DOHH2 (cell line): ENCODE measurements at regions not wholly inside any gene's neighbourhood (a gene's known extent, or its start where the extent isn't known, plus 50 kb on each side); places are given as distances from the start of the nearest gene placed in this dataset.
"Not testable (repeated sequence)": the region's sequence is repeated elsewhere in the genome, so short reads cannot be mapped to it uniquely, and the experiment has no call there.

Source experiments
- H3F3A ChIP-seq: fragments of 200-600 bp; sonication (generic), shearing (Covaris generic); 2 replicates; pipeline ENCODE4 v1.6.0; 2016; ENCODE audit warnings: antibody characterized with exemption, mild to moderate bottlenecking; ENCODE audit not compliant: control insufficient read depth, insufficient read depth
- H3K27ac ChIP-seq: fragments of 200-600 bp; sonication (generic); 2 replicates; pipeline ENCODE4 v1.5.1; 2014; ENCODE audit warnings: low read depth, mild to moderate bottlenecking, low read length, moderate library complexity
- H3K27me3 ChIP-seq: fragments of 200-600 bp; sonication (generic); 2 replicates; pipeline ENCODE4 v1.6.1; 2014; ENCODE audit warnings: mild to moderate bottlenecking, low read length, mixed read lengths; ENCODE audit not compliant: control insufficient read depth
- H3K36me3 ChIP-seq: fragments of 200-600 bp; sonication (generic); 2 replicates; pipeline ENCODE4 v1.6.1; 2014; ENCODE audit warnings: mild to moderate bottlenecking, low read length, moderate library complexity, mixed read lengths; ENCODE audit not compliant: control insufficient read depth
- H3K4me1 ChIP-seq: fragments of 200-600 bp; sonication (generic); 2 replicates; pipeline ENCODE4 v1.6.1; 2014; ENCODE audit warnings: mild to moderate bottlenecking, low read length, mixed read lengths; ENCODE audit not compliant: control insufficient read depth
- H3K4me2 ChIP-seq: fragments of 200-600 bp; sonication (generic); 2 replicates; pipeline ENCODE4 v1.6.0; 2014; ENCODE audit warnings: mild to moderate bottlenecking, low read length, moderate library complexity
- H3K4me3 ChIP-seq: fragments of 200-600 bp; sonication (generic); 2 replicates; pipeline ENCODE4 v1.5.1; 2014; ENCODE audit warnings: mild to moderate bottlenecking, low read length, mixed read lengths
- H3K79me2 ChIP-seq: fragments of 200-600 bp; sonication (generic); 2 replicates; pipeline ENCODE4 v1.6.1; 2014; ENCODE audit warnings: mild to moderate bottlenecking, low read length, mixed read lengths; ENCODE audit not compliant: control insufficient read depth
- H3K9me2 ChIP-seq: fragments of 200-600 bp; sonication (generic); replicated peaks from 2 replicates; pipeline ENCODE4 v1.6.1; 2014; ENCODE audit warnings: mild to moderate bottlenecking, low read length, mixed read lengths; ENCODE audit not compliant: control insufficient read depth
- H3K9me3 ChIP-seq: fragments of 200-600 bp; sonication (generic); 2 replicates; pipeline ENCODE4 v1.6.1; 2014; ENCODE audit warnings: antibody characterized with exemption, low read length, mixed read lengths; ENCODE audit not compliant: control insufficient read depth, insufficient read depth
- H4K20me1 ChIP-seq: fragments of 200-600 bp; sonication (generic); 2 replicates; pipeline ENCODE4 v1.6.0; 2014; ENCODE audit warnings: low read depth, mild to moderate bottlenecking, antibody characterized with exemption, low read length, moderate library complexity; ENCODE audit not compliant: control insufficient read depth, insufficient read depth

DNA sequence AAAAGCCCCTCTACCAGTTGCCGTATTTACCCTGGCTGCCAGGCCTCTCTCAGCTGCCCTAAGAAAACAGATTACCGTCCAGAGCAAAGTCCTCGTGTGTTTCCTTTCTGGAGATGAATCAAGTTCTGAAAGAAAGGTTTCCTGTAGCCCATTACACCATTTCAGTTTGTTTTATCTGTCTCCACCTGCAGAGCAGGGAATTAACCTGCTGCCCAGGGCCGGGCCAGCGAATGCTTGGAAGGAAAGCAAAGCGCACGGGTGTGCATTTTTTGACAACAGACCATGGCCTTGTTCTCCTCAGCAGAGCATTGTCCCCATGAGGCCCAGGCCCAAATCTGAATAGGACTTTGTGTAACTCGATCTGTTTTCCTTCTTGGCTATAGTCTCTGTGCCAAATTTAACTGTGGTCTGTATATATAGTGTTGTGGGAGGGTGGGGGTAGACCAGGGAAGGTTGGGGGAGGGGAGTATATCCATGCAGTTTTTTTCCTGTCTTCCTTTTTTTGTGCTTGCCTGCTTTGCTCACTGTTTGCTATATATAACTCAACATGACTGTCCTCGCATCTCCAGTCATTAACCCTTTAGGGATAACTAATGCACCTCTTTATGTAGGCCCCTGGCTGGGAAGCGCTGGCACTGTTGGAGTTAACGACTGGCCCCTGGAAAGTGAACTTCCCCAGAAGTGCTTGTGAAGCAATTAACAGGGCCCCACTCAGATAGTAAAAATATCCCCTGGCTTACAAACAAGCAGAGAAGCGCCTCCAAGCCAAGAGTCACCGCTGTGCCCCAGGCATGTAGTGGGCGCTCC lies 174.3 kb upstream of the PLGLB2 start:
- H3K27ac ChIP-seq, H3K36me3 ChIP-seq, H3K79me2 ChIP-seq, H3F3A ChIP-seq, H3K4me3 ChIP-seq, H3K4me1 ChIP-seq, H4K20me1 ChIP-seq, H3K9me2 ChIP-seq, H3K27me3 ChIP-seq, H3K9me3 ChIP-seq, H3K4me2 ChIP-seq: not testable (repeated sequence)

DNA sequence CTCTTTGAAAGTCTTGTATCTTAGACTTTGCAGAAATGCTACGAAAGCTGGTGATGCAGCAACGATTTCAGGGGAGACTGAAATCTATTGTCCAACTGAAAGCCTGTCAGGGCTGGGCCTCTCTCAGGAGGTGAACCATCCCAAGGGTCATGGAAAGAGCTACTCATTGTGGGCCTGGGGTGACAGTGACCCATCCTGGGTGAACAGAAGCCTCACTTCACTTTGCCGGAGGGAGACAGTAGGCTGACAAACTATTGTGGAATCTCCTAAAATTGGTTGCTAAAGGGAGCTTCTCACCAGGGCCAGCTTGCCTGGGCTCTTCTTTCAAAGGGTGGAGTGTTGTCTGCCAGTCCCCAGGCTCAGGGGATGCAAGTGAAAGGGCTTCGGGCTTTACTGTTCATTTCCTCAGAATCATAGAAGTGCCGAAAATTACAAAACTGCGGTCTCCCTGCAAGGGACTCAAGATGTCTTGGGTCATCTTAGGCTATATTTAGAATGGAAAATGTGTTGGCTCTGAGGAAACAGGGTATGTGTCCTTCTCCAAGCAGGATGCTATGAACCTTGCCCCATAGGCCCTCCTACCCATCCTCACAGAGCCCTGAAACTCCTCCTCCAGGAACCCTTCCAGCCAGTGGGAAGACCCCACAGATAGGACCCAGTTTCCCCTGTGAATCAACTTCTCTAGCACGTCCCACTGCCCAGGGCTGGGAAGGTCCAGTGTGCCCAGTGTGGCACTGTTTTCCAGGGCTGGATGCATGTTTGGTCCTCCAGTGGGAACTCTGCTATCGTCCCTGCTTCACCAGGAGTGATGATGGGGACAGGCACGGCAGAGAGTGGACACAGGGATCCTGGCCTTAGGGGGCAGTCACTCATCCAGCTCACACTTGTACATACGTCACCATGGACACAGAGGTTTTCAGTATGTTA lies 173.4 kb upstream of the PLGLB2 start:
- H3K4me1 ChIP-seq, H3K36me3 ChIP-seq, H3K79me2 ChIP-seq, H3K27ac ChIP-seq, H3K9me3 ChIP-seq, H3K9me2 ChIP-seq, H3F3A ChIP-seq, H3K4me3 ChIP-seq, H3K27me3 ChIP-seq, H4K20me1 ChIP-seq, H3K4me2 ChIP-seq: not testable (repeated sequence)

DNA sequence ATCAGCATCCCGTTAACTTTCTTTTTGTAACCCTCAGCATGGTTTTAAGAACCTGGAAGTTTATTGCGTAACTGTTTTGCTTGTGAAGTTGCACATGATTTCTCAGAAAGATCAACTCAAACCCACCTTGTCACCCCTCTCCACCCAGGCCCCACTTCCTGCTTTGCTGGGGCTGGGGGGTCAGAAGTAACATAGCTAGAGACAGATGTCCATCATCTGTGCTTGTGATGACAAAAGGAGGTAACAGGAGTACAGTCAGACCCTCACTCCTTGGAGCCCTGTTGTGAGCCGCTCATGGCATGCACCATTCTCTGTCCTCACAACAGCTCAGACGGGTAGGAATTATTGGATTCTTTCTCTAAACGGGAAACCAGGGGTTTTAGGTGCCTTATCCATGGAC lies 172.7 kb upstream of the PLGLB2 start:
- H3K27me3 ChIP-seq, H3K9me3 ChIP-seq, H3K4me3 ChIP-seq, H3K79me2 ChIP-seq, H3F3A ChIP-seq, H3K4me2 ChIP-seq, H3K9me2 ChIP-seq, H4K20me1 ChIP-seq, H3K27ac ChIP-seq, H3K4me1 ChIP-seq, H3K36me3 ChIP-seq: not testable (repeated sequence)

DNA sequence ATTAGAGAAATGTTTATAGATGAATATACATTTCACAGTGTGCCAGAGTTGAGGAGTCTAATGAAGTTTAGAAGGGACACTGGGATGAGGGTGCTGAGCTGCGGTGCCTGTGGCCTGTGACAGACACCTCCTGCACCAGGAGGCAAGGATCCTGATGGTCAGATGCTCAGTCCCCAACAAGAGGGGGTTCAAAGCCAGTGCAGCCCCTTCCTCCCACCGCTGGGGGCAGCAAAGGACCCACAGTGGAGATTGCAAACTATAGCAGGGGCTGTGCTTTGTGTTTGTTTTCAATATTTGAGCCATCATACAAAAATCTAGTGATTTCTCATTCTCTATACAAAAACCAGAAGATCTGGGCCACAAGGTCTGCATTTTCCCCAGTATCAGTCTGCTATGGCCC lies 170.5 kb upstream of the PLGLB2 start:
- not testable (repeated sequence) for H3K9me3 ChIP-seq, H3K27ac ChIP-seq, H3K79me2 ChIP-seq, H3K4me3 ChIP-seq, H3F3A ChIP-seq, H3K9me2 ChIP-seq, H3K4me1 ChIP-seq, H3K4me2 ChIP-seq, H4K20me1 ChIP-seq, H3K36me3 ChIP-seq, H3K27me3 ChIP-seq

DNA sequence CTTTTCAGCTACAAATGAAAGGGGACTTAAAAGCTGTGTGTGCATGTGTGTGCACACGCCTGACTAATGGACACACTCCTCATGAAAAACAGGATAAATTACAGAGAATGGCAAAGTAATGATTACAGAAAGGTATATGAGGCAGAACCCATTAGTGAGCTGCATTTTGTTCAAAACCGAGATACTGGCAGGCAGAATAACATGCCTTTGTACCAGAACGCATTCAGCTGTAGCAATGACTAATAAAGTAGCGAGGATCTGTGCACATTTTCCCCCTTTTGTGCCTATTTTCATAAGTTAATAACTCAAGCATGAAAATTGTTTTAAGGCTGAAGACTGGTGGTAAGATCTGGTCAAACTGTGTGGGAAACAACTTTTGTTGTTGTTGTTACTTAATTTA lies 165.7 kb upstream of the PLGLB2 start:
- not testable (repeated sequence) for H3K79me2 ChIP-seq, H3K36me3 ChIP-seq, H4K20me1 ChIP-seq, H3K27ac ChIP-seq, H3K27me3 ChIP-seq, H3K4me3 ChIP-seq, H3K9me2 ChIP-seq, H3K4me2 ChIP-seq, H3F3A ChIP-seq, H3K9me3 ChIP-seq, H3K4me1 ChIP-seq

DNA sequence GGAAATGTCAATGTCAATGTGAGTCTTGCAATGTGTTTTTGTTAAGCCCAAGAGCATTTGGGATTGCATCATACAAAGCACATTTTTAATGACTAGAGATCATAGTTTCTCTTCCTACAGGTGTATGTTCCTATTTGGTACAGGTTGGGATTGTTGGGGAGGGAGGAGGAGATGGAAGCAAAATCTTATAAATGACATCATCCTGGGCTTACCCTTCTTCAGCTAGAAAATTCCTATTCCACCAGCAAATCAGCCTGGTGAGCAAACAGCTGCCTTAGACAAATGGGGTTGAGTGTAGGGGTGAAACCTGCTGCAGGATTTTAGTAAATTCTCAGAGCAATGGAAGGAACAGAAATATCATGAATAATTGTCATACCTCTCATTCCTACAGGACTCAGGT lies 165.3 kb upstream of the PLGLB2 start:
- H3K9me2 ChIP-seq, H3K27me3 ChIP-seq, H3K79me2 ChIP-seq, H3K27ac ChIP-seq, H3F3A ChIP-seq, H3K4me3 ChIP-seq, H3K36me3 ChIP-seq, H3K4me2 ChIP-seq, H3K9me3 ChIP-seq, H4K20me1 ChIP-seq, H3K4me1 ChIP-seq: not testable (repeated sequence)

DNA sequence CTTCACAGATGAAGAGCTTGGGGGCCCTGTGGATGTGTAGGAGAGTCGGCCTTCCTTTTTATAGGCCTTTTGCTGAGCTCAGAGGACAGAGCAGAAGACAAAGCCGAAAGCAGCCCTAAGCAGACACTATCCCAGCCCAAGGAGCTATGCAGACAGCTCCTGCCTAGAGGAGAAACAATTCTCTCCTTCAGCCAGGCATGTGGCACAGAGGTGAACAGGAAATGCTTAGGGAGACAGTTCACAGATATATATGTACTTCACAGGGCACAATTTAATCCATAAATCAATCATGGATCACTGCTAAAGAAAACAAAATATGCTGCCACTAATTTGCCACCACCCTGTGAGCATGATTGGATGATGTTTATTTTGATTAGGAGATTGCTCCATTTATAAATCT lies 164.5 kb upstream of the PLGLB2 start:
- not testable (repeated sequence) for H3F3A ChIP-seq, H3K4me1 ChIP-seq, H3K27ac ChIP-seq, H3K4me2 ChIP-seq, H3K9me2 ChIP-seq, H3K36me3 ChIP-seq, H3K9me3 ChIP-seq, H3K27me3 ChIP-seq, H3K4me3 ChIP-seq, H4K20me1 ChIP-seq, H3K79me2 ChIP-seq

DNA sequence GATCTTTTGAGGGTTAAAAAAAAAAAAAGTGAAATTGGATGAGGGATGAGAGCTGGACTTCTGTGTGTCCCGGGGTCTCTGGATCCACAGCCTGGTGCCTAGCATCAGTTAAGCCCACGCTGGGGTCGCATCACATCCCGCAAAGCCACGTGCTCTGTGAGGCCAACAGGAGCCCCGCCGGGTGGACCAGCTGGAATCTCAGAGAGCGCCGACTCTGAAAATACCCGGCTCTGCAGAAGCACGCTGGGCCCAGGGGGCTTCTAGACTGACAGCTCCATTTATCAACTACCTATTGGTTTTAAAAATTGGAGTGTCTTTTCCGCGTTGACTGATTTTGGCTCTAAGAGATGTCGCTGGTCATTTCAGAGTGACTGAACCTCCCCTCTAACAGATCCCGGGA lies 164.1 kb upstream of the PLGLB2 start:
- not testable (repeated sequence) for H3K9me3 ChIP-seq, H3K27me3 ChIP-seq, H3K36me3 ChIP-seq, H3F3A ChIP-seq, H3K4me2 ChIP-seq, H3K4me1 ChIP-seq, H3K9me2 ChIP-seq, H4K20me1 ChIP-seq, H3K79me2 ChIP-seq, H3K4me3 ChIP-seq, H3K27ac ChIP-seq
